K562 (cell line): ENCODE measurements at regions not wholly inside any gene's neighbourhood (a gene's known extent, or its start where the extent isn't known, plus 50 kb on each side); places are given as distances from the start of the nearest gene placed in this dataset.

Experiments used
- KDM1A ChIP-seq, 2 experiments: fragments of 450-650 bp; IDR thresholded peaks; 2 replicates each; pipeline ENCODE4 v1.6.1; 2016; ENCODE audit warnings: mild to moderate bottlenecking in 2 of 2
- MCM3 ChIP-seq: fragments of 450-650 bp; IDR thresholded peaks from 2 replicates; pipeline ENCODE4 v1.6.1; 2016
- MTA3 ChIP-seq: fragments of 450-650 bp; formaldehyde crosslinking; IDR thresholded peaks from 2 replicates; pipeline ENCODE4 v1.6.1; 2017; ENCODE audit warnings: mild to moderate bottlenecking, borderline replicate concordance
- RCOR1 ChIP-seq, 2 experiments: IDR thresholded peaks; 2 replicates each; pipeline ENCODE4 v1.6.1; 2012; ENCODE audit warnings: low read depth in 2 of 2, low read length in 2 of 2, borderline replicate concordance in 1 of 2, improper control_type of control experiment in 1 of 2
- TGIF2 ChIP-seq: sonication (generic); formaldehyde crosslinking; IDR thresholded peaks from 2 replicates; pipeline ENCODE4 v1.8.1; 2022; ENCODE audit warnings: mild to moderate bottlenecking, missing genetic modification reagents, moderate library complexity
- ZNF444 ChIP-seq: fragments of 250-450 bp; sonication (Bioruptor Pico); IDR thresholded peaks from 2 replicates; pipeline ENCODE4 v1.4.0; 2020; ENCODE audit warnings: mild to moderate bottlenecking, moderate library complexity
- TF ChIP-seq, protein P1 (sequence below): fragments of 450-650 bp; formaldehyde crosslinking; IDR thresholded peaks from 2 replicates; pipeline ENCODE4 v1.4.0; 2022; ENCODE audit warnings: missing genetic modification characterization
- TF ChIP-seq, protein P2 (sequence below), 2 experiments: fragments of 450-650 bp in 1 of 2; sonication (generic) in 1 of 2; formaldehyde crosslinking in 1 of 2; IDR thresholded peaks; 2 replicates each; pipeline versions ENCODE4 v1.7.1 to v1.9.0; 2016 to 2022; ENCODE audit warnings: inconsistent platforms in 1 of 2, mild to moderate bottlenecking in 1 of 2, missing genetic modification reagents in 1 of 2
- TF ChIP-seq, protein P3 (sequence below): IDR thresholded peaks from 2 replicates; pipeline ENCODE4 v1.6.1; 2012; ENCODE audit warnings: low read depth, low read length, improper control_type of control experiment, borderline replicate concordance
- TF ChIP-seq, protein P4 (sequence below): fragments of 450-650 bp; formaldehyde crosslinking; IDR thresholded peaks from 2 replicates; pipeline ENCODE4 v1.4.0; 2022; ENCODE audit warnings: mild to moderate bottlenecking, moderate library complexity
- TF ChIP-seq, protein P5 (sequence below): fragments of 450-650 bp; IDR thresholded peaks from 2 replicates; pipeline ENCODE4 v1.6.1; 2016; ENCODE audit warnings: mild to moderate bottlenecking

DNA sequence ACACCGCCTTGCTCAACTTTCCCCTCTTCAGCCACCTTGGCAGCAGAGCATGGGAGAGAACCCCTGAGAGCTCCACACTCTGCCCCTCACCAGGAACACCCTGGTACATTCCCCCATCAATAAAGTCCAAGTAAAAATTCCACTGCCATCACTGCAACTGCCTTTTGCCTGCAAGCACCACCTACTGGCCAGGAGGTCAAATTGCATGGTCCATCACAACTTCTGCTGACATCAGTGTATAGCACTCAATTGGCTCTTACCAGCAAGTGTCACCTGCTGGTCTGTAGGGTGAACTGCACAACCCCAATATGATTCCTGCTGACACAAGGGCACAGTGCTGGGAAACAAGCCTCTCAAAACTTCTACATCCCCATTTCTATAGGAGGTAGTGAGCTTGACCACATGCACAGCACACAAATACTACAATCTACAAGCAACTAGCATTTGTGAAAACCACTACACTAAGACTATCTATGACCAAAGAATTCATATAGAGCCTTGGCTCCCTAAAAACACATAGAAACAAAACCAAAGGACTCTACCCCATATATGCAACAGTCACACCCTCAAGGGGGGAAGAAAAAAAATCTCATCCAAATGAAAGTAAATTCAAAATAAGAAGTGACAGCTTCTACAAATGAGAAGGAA is 69.2 kb downstream of the FASLG start (continued):
- TF ChIP-seq, protein P1, sequence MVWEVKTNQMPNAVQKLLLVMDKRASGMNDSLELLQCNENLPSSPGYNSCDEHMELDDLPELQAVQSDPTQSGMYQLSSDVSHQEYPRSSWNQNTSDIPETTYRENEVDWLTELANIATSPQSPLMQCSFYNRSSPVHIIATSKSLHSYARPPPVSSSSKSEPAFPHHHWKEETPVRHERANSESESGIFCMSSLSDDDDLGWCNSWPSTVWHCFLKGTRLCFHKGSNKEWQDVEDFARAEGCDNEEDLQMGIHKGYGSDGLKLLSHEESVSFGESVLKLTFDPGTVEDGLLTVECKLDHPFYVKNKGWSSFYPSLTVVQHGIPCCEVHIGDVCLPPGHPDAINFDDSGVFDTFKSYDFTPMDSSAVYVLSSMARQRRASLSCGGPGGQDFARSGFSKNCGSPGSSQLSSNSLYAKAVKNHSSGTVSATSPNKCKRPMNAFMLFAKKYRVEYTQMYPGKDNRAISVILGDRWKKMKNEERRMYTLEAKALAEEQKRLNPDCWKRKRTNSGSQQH (CRISPR knock-in tag): no peak
- no peak for TF ChIP-seq KDM1A (IDR thresholded peaks at IDR 0.05)
- TF ChIP-seq, protein P2, sequence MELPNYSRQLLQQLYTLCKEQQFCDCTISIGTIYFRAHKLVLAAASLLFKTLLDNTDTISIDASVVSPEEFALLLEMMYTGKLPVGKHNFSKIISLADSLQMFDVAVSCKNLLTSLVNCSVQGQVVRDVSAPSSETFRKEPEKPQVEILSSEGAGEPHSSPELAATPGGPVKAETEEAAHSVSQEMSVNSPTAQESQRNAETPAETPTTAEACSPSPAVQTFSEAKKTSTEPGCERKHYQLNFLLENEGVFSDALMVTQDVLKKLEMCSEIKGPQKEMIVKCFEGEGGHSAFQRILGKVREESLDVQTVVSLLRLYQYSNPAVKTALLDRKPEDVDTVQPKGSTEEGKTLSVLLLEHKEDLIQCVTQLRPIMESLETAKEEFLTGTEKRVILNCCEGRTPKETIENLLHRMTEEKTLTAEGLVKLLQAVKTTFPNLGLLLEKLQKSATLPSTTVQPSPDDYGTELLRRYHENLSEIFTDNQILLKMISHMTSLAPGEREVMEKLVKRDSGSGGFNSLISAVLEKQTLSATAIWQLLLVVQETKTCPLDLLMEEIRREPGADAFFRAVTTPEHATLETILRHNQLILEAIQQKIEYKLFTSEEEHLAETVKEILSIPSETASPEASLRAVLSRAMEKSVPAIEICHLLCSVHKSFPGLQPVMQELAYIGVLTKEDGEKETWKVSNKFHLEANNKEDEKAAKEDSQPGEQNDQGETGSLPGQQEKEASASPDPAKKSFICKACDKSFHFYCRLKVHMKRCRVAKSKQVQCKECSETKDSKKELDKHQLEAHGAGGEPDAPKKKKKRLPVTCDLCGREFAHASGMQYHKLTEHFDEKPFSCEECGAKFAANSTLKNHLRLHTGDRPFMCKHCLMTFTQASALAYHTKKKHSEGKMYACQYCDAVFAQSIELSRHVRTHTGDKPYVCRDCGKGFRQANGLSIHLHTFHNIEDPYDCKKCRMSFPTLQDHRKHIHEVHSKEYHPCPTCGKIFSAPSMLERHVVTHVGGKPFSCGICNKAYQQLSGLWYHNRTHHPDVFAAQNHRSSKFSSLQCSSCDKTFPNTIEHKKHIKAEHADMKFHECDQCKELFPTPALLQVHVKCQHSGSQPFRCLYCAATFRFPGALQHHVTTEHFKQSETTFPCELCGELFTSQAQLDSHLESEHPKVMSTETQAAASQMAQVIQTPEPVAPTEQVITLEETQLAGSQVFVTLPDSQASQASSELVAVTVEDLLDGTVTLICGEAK (IDR thresholded peaks at IDR 0.05): no peak
- TF ChIP-seq, protein P2 (CRISPR knock-in tag; IDR thresholded peaks at IDR 0.05): no peak
- 0 out of 4 replicates have a peak, but pooled peaks of 1 of the 2 experiments have one; percentile 22 for TF ChIP-seq RCOR1 (IDR thresholded peaks at IDR 0.05; ENCODE audit: borderline replicate concordance in 1 of 2, low read depth in 2 of 2, low read length in 2 of 2)
- no peak for TF ChIP-seq MTA3
- no peak for TF ChIP-seq MCM3
- TF ChIP-seq, protein P3, sequence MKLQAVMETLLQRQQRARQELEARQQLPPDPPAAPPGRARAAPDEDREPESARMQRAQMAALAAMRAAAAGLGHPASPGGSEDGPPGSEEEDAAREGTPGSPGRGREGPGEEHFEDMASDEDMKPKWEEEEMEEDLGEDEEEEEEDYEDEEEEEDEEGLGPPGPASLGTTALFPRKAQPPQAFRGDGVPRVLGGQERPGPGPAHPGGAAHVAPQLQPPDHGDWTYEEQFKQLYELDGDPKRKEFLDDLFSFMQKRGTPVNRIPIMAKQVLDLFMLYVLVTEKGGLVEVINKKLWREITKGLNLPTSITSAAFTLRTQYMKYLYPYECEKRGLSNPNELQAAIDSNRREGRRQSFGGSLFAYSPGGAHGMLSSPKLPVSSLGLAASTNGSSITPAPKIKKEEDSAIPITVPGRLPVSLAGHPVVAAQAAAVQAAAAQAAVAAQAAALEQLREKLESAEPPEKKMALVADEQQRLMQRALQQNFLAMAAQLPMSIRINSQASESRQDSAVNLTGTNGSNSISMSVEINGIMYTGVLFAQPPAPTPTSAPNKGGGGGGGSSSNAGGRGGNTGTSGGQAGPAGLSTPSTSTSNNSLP: no peak
- TF ChIP-seq, protein P4, sequence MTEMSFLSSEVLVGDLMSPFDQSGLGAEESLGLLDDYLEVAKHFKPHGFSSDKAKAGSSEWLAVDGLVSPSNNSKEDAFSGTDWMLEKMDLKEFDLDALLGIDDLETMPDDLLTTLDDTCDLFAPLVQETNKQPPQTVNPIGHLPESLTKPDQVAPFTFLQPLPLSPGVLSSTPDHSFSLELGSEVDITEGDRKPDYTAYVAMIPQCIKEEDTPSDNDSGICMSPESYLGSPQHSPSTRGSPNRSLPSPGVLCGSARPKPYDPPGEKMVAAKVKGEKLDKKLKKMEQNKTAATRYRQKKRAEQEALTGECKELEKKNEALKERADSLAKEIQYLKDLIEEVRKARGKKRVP: no peak
- TF ChIP-seq, protein P5, sequence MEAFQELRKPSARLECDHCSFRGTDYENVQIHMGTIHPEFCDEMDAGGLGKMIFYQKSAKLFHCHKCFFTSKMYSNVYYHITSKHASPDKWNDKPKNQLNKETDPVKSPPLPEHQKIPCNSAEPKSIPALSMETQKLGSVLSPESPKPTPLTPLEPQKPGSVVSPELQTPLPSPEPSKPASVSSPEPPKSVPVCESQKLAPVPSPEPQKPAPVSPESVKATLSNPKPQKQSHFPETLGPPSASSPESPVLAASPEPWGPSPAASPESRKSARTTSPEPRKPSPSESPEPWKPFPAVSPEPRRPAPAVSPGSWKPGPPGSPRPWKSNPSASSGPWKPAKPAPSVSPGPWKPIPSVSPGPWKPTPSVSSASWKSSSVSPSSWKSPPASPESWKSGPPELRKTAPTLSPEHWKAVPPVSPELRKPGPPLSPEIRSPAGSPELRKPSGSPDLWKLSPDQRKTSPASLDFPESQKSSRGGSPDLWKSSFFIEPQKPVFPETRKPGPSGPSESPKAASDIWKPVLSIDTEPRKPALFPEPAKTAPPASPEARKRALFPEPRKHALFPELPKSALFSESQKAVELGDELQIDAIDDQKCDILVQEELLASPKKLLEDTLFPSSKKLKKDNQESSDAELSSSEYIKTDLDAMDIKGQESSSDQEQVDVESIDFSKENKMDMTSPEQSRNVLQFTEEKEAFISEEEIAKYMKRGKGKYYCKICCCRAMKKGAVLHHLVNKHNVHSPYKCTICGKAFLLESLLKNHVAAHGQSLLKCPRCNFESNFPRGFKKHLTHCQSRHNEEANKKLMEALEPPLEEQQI: peak; percentile 86
- no peak for TF ChIP-seq ZNF444 (CRISPR knock-in tag)
- no peak for TF ChIP-seq TGIF2
